ENCODE measurements at regions not wholly inside any gene's neighbourhood (a gene's known extent, or its start where the extent isn't known, plus 50 kb on each side); places are given as distances from the start of the nearest gene placed in this dataset.
A peak's percentile ranks its signal among the peaks of the same experiment; 100 is the strongest.

DNA sequence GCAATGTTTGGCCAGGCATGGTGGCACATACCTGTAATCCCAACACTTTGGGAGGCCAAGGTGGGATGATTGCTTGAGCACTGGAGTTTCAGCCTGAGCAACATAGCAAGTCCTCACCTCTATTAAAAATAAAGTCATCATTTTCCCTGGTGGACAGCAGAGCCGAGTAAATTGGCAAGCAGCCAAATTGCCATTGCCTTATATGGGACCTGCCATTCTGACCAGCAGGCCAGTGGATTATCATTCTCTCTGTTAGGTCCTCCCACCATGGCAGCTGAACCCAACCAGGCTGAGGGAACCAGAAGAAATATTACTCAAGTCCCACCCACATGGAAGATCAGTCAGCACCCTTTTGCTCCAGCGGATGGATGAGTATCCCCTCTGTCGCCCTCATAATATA lies 1829.9 kb downstream of the EFNA5 start:
- H3K9me3 ChIP-seq (ENCODE audit: control insufficient read depth in 4 of 4, insufficient read depth in 3 of 4, low read length in 3 of 4), result no peaks in the 10 kb centered on the region
- H3K4me1 ChIP-seq (ENCODE audit: control insufficient read depth in 5 of 5, insufficient read depth in 5 of 5, low read length in 5 of 5), result peaks cover 0 to 5% (median 0%) of the 10 kb centered on the region in 5 donors
- TF ChIP-seq, protein P1, sequence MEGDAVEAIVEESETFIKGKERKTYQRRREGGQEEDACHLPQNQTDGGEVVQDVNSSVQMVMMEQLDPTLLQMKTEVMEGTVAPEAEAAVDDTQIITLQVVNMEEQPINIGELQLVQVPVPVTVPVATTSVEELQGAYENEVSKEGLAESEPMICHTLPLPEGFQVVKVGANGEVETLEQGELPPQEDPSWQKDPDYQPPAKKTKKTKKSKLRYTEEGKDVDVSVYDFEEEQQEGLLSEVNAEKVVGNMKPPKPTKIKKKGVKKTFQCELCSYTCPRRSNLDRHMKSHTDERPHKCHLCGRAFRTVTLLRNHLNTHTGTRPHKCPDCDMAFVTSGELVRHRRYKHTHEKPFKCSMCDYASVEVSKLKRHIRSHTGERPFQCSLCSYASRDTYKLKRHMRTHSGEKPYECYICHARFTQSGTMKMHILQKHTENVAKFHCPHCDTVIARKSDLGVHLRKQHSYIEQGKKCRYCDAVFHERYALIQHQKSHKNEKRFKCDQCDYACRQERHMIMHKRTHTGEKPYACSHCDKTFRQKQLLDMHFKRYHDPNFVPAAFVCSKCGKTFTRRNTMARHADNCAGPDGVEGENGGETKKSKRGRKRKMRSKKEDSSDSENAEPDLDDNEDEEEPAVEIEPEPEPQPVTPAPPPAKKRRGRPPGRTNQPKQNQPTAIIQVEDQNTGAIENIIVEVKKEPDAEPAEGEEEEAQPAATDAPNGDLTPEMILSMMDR (IDR thresholded peaks at IDR 0.05; ENCODE audit: control extremely low read depth, extremely low read depth), result no peak
- no peak overlapping the region for H3K4me3 ChIP-seq
- H3K27me3 ChIP-seq (ENCODE audit: control insufficient read depth in 3 of 3, insufficient read depth in 3 of 3, low read length in 2 of 3), result no peaks in the 10 kb centered on the region
- H3K9ac ChIP-seq (ENCODE audit: insufficient read depth in 1 of 2, low read length in 2 of 2), result no peak overlapping the region
- H3K36me3 ChIP-seq (ENCODE audit: control insufficient read depth in 4 of 4, insufficient read depth in 4 of 4, low read length in 4 of 4), result no peaks in the 10 kb centered on the region
- no peak overlapping the region for H3K27ac ChIP-seq (ENCODE audit: low read depth in 1 of 2, low read length in 1 of 2)
- WGBS, 2 donors, result 69 to 75% methylated on average over 3 of the region's 3 CpGs
- no peak for ATAC-seq (ENCODE audit: insufficient read depth, low FRiP score)
- DNase-seq, result peak in 1 of 3 donors; percentile 8

GRCh38 chr5:105836887-105837286 lies 1833.8 kb downstream of the EFNA5 start:
- 89 to 92% methylated on average over 1 of the region's 1 CpG for WGBS, 2 donors
- no peak for ATAC-seq (ENCODE audit: insufficient read depth, low FRiP score)

GRCh38 chr5:105836268-105836667 lies 1834.5 kb downstream of the EFNA5 start:
- H3K27ac ChIP-seq (ENCODE audit: low read depth in 1 of 2, low read length in 1 of 2), result no peak overlapping the region
- H3K4me3 ChIP-seq, result no peak overlapping the region
- no peak overlapping the region for H3K9ac ChIP-seq (ENCODE audit: insufficient read depth in 1 of 2, low read length in 2 of 2)
- peaks cover 0 to 5% (median 0%) of the 10 kb centered on the region in 5 donors for H3K4me1 ChIP-seq (ENCODE audit: control insufficient read depth in 5 of 5, insufficient read depth in 5 of 5, low read length in 5 of 5)
- H3K36me3 ChIP-seq (ENCODE audit: control insufficient read depth in 4 of 4, insufficient read depth in 4 of 4, low read length in 4 of 4), result no peaks in the 10 kb centered on the region
- H3K9me3 ChIP-seq (ENCODE audit: control insufficient read depth in 4 of 4, insufficient read depth in 3 of 4, low read length in 3 of 4), result no peaks in the 10 kb centered on the region
- no peak for ATAC-seq (ENCODE audit: insufficient read depth, low FRiP score)
- TF ChIP-seq, protein P1 (IDR thresholded peaks at IDR 0.05; ENCODE audit: control extremely low read depth, extremely low read depth), result no peak
- H3K27me3 ChIP-seq (ENCODE audit: control insufficient read depth in 3 of 3, insufficient read depth in 3 of 3, low read length in 2 of 3), result no peaks in the 10 kb centered on the region
- DNase-seq, result peak in 2 of 3 donors; percentile 69 to 71

More at GRCh38 chr5:105836887-105837286, 1833.8 kb downstream of the EFNA5 start:
- Histone ChIP-seq H3K4me1 (ENCODE audit: control insufficient read depth in 5 of 5, insufficient read depth in 5 of 5, low read length in 5 of 5) (peaks cover 0 to 5% (median 0%) of the 10 kb centered on the region in 5 donors), H3K27ac (ENCODE audit: low read depth in 1 of 2, low read length in 1 of 2) (no peak overlapping the region), H3K9me3 (ENCODE audit: control insufficient read depth in 4 of 4, insufficient read depth in 3 of 4, low read length in 3 of 4) (no peaks in the 10 kb centered on the region), H3K4me3 (no peak overlapping the region), H3K9ac (ENCODE audit: insufficient read depth in 1 of 2, low read length in 2 of 2) (no peak overlapping the region), H3K36me3 (ENCODE audit: control insufficient read depth in 4 of 4, insufficient read depth in 4 of 4, low read length in 4 of 4) (no peaks in the 10 kb centered on the region), H3K27me3 (ENCODE audit: control insufficient read depth in 3 of 3, insufficient read depth in 3 of 3, low read length in 2 of 3) (no peaks in the 10 kb centered on the region)
- TF ChIP-seq, protein P1 (IDR thresholded peaks at IDR 0.05; ENCODE audit: control extremely low read depth, extremely low read depth), result no peak
- DNase-seq, result no peak

DNA sequence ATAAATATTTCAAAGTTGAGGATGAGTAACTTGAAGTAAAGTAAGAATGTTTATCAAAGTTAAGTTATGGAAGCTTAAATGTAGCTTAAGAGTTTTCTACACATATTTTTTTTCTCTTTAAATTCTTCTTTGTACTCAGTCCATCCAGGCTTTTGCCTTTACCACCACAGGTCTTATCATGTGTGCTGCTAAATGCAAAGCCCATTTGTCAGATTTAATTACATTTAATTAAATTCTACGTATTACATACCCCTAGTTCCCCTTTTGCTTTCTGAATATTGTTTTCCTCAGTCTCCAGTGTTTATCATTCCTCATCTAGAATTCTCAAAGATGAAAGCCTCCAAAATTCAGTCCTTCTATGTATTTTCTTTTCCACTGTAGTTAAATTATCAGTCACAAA lies 1841.9 kb downstream of the EFNA5 start:
- H3K27ac ChIP-seq (ENCODE audit: low read depth in 1 of 2, low read length in 1 of 2), result no peak overlapping the region
- ATAC-seq (ENCODE audit: insufficient read depth, low FRiP score) (no peak), DNase-seq (no peak)
- WGBS, 2 donors, result 69 to 82% methylated on average over 1 of the region's 1 CpG
- no peaks in the 10 kb centered on the region for H3K9me3 ChIP-seq (ENCODE audit: control insufficient read depth in 4 of 4, insufficient read depth in 3 of 4, low read length in 3 of 4)
- TF ChIP-seq, protein P1 (IDR thresholded peaks at IDR 0.05; ENCODE audit: control extremely low read depth, extremely low read depth), result no peak
- H3K4me3 ChIP-seq, result no peak overlapping the region
- H3K9ac ChIP-seq (ENCODE audit: insufficient read depth in 1 of 2, low read length in 2 of 2), result no peak overlapping the region
- no peaks in the 10 kb centered on the region for H3K27me3 ChIP-seq (ENCODE audit: control insufficient read depth in 3 of 3, insufficient read depth in 3 of 3, low read length in 2 of 3)
- H3K4me1 ChIP-seq (ENCODE audit: control insufficient read depth in 5 of 5, insufficient read depth in 5 of 5, low read length in 5 of 5), result no peaks in the 10 kb centered on the region
- no peaks in the 10 kb centered on the region for H3K36me3 ChIP-seq (ENCODE audit: control insufficient read depth in 4 of 4, insufficient read depth in 4 of 4, low read length in 4 of 4)
